GM20431 (cell line): ENCODE measurements at regions not wholly inside any gene's neighbourhood (a gene's known extent, or its start where the extent isn't known, plus 50 kb on each side); places are given as distances from the start of the nearest gene placed in this dataset.

Experiments
- in situ Hi-C: fragments of 300-500 bp; cut with MseI, MboI; formaldehyde crosslinking; loops from one replicate; pipeline ENCODE4 v1.15.0; 2020; ENCODE audit warnings: low sequenced_read_pairs; ENCODE audit not compliant: unreplicated experiment

GRCh38 chr10:61356354-61356753, 96.8 kb downstream of the TMEM26 start:
- in situ Hi-C loops = no loop called here

GRCh38 chr10:61355211-61355610, 98.0 kb downstream of the TMEM26 start:
- in situ Hi-C loops = no loop called here

GRCh38 chr10:61354401-61354975, 98.7 kb downstream of the TMEM26 start:
- in situ Hi-C loops = no loop called here

GRCh38 chr10:61350794-61351193, 102.4 kb downstream of the TMEM26 start:
- in situ Hi-C loops = no loop called here

- in situ Hi-C loops = no loop called here
These were observed 103.1 kb downstream of the TMEM26 start for GRCh38 chr10:61350068-61350467.

GRCh38 chr10:61346796-61347413, 106.3 kb downstream of the TMEM26 start:
- in situ Hi-C loops = no loop called here

GRCh38 chr10:61343796-61344195, 109.4 kb downstream of the TMEM26 start:
- in situ Hi-C loops = no loop called here

- in situ Hi-C loops = no loop called here
These were observed 110.2 kb downstream of the TMEM26 start for GRCh38 chr10:61342858-61343572.

GRCh38 chr10:61341008-61341407, 112.2 kb downstream of the TMEM26 start:
- in situ Hi-C loops = no loop called here

- in situ Hi-C loops = no loop called here
These were observed 115.0 kb downstream of the TMEM26 start for GRCh38 chr10:61338146-61338545.

GRCh38 chr10:61337741-61338140, 115.4 kb downstream of the TMEM26 start:
- in situ Hi-C loops = no loop called here

GRCh38 chr10:61336831-61337230, 116.3 kb downstream of the TMEM26 start:
- in situ Hi-C loops = no loop called here

GRCh38 chr10:61335359-61335758, 117.8 kb downstream of the TMEM26 start:
- in situ Hi-C loops = no loop called here

- in situ Hi-C loops = no loop called here
These were observed 120.6 kb downstream of the TMEM26 start for GRCh38 chr10:61332581-61332980.

GRCh38 chr10:61330669-61331068, 122.5 kb downstream of the TMEM26 start:
- in situ Hi-C loops = no loop called here

GRCh38 chr10:61329854-61330253, 123.3 kb downstream of the TMEM26 start:
- in situ Hi-C loops = no loop called here

- in situ Hi-C loops = no loop called here
These were observed 127.8 kb downstream of the TMEM26 start for GRCh38 chr10:61325223-61325960.

GRCh38 chr10:61323726-61324125, 129.5 kb downstream of the TMEM26 start:
- in situ Hi-C loops = no loop called here

- in situ Hi-C loops = no loop called here
These were observed 131.9 kb downstream of the TMEM26 start for GRCh38 chr10:61321041-61321857.

GRCh38 chr10:61320257-61320587, 133.0 kb downstream of the TMEM26 start:
- in situ Hi-C loops = no loop called here
